GM19372 (cell line): ENCODE measurements at regions not wholly inside any gene's neighbourhood (a gene's known extent, or its start where the extent isn't known, plus 50 kb on each side); places are given as distances from the start of the nearest gene placed in this dataset.

Source experiments
- ATAC-seq: cut with Tn5 transposase; IDR thresholded peaks from one replicate; pipeline ENCODE4 v1.9.1; 2021; ENCODE audit warnings: mild to moderate bottlenecking, low read depth, moderate library complexity; ENCODE audit not compliant: unreplicated experiment

GRCh38 chr12:125262851-125263250, 197.6 kb downstream of the AACS start:
- ATAC-seq, result no peak

DNA sequence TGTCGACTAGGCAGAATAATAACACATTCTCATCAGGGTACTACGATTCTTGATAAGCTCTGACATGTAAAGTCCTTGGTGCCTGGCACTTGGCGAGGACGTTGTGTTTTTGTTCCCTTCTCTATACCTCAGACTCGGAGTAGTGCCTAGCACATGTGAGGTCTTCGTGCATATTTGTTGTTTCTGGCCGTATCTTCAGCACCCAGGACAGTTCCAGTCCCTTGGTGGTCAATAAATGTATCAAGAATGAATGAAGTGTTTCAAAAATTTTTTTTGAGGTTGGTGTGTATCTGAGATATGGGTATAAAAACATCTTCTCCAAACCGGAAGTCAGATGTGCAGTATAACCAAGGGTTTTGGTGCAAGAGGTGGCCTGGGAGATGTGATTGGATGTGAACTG, 198.2 kb downstream of the AACS start:
- ATAC-seq, result no peak

DNA sequence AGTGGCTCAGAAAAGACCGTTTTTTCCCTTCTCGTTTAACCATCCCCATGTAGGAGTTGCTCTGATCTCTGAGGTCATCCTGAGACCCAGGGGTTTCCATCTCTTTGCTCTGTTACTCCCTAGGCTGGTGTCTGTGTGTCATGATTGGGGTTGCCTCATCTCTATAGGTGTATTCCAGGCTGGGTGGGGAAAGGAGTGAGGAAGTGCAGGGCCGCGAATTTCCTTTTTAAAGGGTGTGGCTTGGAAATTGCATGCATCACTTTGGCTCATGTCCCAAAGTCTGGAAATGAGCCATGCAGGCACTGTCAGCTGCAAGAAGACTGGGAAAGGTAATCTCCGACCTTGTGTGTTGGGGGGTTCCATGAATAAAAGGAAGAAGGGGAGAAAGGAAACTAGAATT, 201.9 kb downstream of the AACS start:
- ATAC-seq, result no peak

- ATAC-seq, result no peak
Observed at GRCh38 chr12:125269276-125269675, 204.0 kb downstream of the AACS start.

DNA sequence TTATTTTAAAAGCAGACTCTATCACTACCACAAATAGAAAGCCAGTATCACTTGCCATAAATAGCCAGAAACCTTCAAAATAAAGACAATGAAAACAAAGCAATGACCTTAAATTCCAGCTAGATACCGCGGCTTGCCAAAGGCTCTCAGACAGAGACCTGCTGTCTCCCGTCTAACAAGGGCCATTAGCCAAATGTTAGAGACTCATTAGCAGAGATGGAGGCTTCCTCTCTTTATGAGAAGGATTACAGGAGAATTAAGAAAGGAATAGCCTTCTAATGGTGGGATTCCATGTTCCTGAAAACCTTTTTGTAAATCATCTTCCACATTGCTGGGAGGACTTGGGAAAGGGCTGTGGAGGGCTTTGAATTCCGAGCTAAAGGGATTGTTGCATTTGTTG, 206.7 kb downstream of the AACS start:
- ATAC-seq, result no peak

DNA sequence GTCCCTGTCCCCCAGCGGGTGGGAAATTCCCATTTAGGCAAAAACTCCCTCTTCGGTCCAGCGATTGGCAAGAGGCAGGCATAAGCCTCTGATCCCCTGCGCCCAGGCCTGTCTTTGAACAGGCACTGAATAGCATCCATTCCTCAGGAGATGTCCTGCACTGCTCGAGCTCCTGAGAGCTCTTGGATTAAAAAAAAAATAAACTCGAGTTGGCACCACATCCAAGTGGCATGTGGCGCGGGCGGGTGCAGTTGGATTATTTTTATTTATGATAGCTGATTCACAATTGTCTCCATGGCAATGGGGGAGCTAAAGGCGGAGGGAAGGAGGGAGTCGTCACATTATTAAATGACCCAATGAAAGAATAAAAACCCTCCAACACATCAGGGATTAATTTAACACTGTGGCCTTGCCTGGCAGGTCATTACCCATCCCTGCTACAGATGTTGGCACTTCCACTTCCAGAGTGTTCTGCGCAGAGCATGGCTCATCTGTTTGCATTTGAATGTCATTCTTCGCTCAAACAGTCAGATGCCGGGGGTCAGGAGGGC, 207.2 kb downstream of the AACS start:
- ATAC-seq, result no peak

DNA sequence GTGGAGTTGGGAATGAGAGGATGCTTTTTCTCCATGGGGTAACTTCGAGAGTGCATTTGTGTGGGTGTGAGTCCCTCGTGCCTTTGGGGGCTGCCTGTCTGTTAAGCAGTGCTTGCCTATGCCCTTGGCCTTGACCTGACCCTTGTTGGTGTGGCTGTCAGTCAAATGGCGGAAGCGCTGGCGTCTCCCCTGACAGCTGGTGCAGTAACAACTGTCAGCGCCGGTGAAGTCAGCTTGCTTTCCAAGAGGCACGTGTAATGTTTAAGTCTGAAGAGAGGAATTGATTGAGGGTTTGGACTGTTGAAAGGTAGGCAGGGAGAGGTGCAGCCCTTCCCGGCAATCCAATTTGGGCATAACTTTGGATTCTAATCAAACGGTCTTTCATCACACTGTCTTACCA, 211.3 kb downstream of the AACS start:
- no peak for ATAC-seq

GRCh38 chr12:125280482-125281377, 215.5 kb downstream of the AACS start:
- no peak for ATAC-seq

DNA sequence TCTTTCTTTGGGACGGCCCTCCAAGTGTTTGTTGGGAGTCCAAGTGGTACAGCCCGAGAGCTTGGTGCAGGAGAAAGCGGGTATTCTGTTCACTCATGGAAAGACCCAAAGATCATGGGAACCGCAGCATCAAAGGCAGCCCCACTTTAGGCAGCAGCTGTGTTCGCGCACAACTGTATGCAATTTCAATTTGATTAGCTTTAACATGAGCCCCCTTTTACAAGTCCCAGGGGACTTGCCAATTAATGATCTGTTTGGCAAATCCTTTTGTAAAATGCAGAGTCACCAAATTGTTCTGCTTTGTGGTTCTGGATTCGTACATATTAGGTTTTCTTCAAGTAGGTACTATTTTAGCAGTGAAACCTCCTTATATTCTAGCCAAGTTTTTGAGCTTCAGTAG, 217.7 kb downstream of the AACS start:
- ATAC-seq, result no peak

- ATAC-seq, result no peak
Observed at GRCh38 chr12:125283521-125283920, 218.3 kb downstream of the AACS start.

DNA sequence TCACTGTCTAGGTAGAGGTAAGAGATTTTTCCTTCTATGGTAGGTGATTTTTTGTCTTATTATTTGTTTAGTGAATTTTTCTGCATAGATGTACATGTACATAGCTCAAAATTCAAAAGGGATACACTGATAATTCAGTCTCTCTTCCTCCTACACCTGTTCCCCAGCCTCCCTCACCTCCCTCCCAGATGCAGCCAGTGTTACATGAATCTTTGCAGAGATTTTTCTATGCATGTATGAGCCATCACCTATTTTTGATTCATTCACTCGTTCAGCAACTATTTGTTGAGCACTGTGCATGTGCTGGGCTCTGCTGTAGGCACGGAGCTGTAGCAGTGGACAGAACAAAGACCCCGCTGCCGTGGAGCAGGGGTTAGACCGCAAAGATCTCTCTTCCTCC, 218.9 kb downstream of the AACS start:
- no peak for ATAC-seq

DNA sequence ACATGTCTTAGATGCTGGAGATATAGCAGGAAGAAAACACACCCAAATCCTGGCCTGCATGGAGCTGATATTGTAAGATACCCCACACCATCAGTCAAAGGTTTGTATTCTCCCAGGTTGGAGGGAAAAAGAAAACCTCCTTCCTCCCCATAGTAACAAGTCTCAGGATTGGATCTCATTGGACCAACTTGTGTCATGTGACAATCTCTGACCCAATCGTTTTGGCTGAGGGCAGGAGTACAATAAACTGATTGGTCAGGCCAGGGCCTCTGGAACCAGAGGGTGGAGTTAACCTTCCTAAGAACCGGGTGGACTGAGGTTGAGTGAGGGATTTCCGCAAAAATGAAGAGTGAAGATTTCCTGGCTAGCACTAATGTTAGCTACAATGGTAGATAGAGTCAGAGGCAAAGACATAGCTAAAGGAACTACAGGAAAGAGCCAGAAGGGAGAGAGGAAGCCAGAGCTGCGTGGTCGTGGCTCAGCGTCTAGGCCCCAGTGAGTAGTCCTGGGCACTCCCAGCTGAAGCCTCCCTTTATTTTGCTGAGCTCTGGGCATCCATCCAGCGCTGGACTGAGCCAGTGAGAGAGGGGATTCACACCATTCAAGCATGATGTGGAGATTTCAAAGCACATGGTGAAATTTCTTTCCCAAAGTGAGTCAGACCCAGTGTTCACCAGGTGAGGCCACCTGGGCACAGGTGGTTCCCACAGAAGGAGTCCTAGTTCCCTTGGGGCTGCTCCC, 219.9 kb downstream of the AACS start:
- no peak for ATAC-seq

DNA sequence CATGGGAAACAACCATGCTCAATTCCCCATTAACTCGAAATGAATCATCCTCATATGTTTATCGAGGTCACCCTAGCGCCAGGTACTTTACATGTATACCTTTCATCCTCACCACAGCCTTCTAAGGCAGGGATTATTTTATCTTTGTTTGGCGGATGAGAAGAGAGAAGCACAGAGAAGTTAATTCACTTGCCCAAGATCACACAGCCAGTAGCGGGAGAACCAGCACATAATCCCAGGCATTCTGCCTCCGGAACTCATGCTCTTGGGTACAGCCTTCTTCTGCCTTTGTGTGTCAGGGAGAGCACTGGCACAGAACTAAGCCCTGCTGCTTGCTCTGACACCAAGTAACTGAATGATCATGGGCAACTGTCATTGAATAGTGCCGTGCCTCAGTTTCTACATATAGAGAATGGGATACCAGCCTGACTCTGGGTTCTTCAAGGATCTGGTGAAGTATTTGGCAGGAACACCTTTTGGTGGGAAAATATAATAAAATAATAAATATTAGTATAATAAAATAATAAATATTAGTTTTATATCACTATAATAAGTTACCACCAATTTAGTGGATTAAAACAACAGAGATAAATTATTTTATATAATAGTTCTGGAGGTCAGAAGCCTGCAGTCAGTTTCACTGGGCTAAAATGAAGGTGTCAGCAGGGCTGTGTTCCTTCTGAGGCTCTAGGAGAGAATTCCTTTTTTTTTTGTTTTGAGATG, 220.9 kb downstream of the AACS start:
- ATAC-seq, result no peak

- peak; percentile 73 for ATAC-seq
Observed at GRCh38 chr12:125287155-125287847, 222.1 kb downstream of the AACS start.

DNA sequence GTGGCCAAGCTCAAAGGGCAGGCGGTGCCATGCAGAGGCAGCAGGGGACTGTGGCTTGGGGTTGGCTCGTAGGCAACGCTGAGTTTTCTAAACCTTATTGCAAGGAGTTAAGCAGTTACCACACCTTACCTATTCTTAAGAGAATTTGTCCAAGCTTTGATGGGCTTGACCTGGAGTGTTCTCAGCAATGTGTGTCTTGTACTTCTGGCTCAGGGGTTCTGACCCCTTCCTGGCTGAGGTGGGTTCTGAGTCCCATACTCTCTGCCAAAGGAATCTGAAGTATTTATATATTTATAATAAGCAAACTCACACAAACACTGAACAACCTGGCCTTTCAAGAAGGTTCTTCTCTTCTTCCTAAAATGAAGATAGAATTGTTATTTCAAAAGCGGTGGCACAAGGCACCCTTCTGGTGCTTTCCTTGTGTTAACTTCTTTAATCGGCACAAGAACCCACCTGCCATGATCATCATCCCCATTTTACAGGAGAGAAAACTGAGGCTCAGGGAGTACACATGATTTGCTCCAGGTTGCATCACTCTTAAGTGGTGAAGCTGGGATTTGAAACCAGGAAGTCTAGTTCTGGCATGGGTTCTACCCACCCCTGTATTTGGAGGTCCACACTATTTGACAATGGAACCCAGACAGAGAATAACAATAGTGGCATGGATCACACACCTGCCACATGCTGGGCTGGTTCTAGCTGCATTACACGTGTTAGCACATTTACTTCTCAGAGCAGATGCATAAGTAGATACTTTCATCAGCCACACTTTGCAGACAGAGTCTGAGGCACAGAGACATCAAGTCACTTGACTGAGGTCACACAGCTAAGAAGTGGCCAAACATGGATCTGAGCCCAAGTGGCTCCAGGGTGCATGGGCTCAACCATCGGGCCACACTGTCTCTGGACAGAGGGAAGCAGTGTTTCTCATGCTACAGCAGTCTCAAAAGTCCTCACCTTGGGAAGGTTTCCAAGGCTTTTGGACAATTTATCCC, 224.0 kb downstream of the AACS start:
- no peak for ATAC-seq

DNA sequence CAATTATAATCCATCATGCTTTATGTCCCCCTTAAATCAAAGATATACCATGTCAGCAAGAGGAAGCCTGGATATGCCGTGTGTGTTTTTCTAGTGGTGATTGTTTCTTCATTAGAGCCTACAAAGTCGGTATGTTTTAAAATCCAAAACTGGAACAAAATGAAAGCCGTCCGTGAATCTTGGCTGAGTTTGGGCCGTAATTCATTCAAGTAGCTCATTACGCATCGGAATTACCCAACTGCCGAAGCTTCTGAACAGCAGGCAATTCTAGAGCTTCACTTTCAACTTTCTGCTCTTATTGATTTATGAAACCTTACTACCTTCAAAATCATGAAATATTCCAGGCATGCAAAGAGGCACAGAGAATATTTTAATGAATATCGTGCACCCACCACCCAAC, 224.7 kb downstream of the AACS start:
- no peak for ATAC-seq

DNA sequence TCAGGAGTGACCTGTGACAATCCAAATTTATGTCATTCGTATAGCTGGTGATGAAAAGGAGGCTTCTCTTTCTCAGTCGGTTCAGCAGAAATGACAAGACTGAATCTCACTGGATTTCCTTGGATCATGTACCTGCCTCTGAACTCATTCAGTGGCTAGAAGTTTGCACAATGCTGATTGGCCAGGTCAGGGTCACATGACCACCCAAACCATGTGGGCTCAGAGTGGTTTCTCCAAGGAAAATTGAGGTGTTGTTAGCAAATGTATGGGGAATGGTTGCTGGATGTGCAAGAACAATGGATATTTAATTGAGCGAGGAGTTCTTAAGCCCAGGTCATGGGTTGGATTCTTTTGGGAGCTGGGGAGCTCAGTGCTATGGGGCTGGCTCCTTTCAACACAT, 227.5 kb downstream of the AACS start:
- ATAC-seq, result no peak

DNA sequence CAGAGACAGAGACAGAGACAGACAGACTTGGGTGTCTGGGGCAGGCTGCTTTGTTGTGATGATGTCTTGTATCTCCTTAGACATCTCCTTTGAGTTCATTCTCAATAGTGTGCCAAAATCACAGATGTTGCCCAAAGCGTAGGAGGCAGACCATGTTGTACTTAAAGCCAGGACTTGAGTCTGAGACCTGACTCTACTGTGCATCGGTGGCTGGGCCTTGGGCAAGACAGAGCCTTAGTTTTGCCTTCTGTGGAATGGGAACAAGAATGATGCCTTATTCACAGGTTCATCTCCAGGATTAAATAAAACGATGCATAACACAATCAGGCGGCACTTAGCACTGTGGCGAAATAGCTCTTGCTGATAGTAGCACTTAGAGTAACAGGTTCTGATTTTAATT, 230.3 kb downstream of the AACS start:
- ATAC-seq, result no peak

DNA sequence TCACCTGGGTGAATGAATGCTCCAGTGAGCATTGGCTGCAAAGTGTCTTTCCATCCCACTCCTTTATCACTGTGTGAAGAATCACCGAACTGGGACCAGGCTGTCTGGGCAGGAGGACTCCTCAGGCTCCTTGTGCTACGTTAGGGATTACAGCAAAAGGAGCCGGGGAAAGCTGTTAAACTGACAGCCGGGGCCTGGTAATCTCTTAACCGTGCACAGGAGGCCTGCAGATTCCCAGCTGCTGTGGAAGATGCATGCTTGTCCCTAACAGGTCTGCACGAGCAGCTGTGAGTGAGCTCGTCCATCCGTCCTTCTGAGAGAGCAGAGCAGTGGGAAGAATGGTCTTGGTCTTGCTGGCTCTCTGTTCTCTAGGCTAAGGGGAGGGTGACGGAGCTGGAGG, 231.5 kb downstream of the AACS start:
- no peak for ATAC-seq
